HCT116 (cell line): ENCODE measurements at regions not wholly inside any gene's neighbourhood (a gene's known extent, or its start where the extent isn't known, plus 50 kb on each side); places are given as distances from the start of the nearest gene placed in this dataset.

Source experiments
- ATAC-seq: fragments of 200-7000 bp; cut with Tn5 transposase; 2 replicates; pipeline ENCODE4 v1.9.1; 2020; ENCODE audit warnings: mild to moderate bottlenecking, moderate library complexity
- BruUV-seq: library from RNA; stranded (reverse); fragments of 400-500 nt; replicated peaks from 2 replicates; lab custom pipeline; 2021; lab: Mats Ljungman, UMichigan
- CTCF ChIA-PET: fragments of 300-600 bp; sonication (Branson Sonifier 250); formaldehyde crosslinking; loops from one replicate; lab custom pipeline; 2021; ENCODE audit warnings: antibody characterized with exemption; lab: Charles Lee
- POLR2A ChIA-PET: fragments of 300-600, 350-600 bp; sonication (Branson Sonifier 250); formaldehyde crosslinking; loops from one replicate; lab custom pipeline; 2021; ENCODE audit warnings: antibody characterized with exemption; lab: Charles Lee
- RAD21 ChIA-PET, 2 experiments: fragments of 300-600 bp; sonication (Branson Sonifier 250); formaldehyde crosslinking; loops; one replicate each; lab custom pipeline; 2023; ENCODE audit warnings: low total read pairs in 2 of 2; ENCODE audit not compliant: uncharacterized antibody in 2 of 2, unreplicated experiment in 2 of 2, low non-redundant PET in 1 of 2; lab: Charles Lee
- DNase-seq: peaks from one replicate; pipeline ENCODE4 v3.0.0-alpha.2; 2010; ENCODE audit warnings: low read depth, low spot score
- H2AFZ ChIP-seq: fragments of 200-600 bp; shearing (Covaris generic), sonication (generic); 2 replicates; pipeline ENCODE4 v1.6.1; 2017; ENCODE audit warnings: low read depth, mixed run types, mixed read lengths, antibody characterized with exemption, low read length; ENCODE audit not compliant: poor library complexity, severe bottlenecking
- H3K27ac ChIP-seq: 2 replicates; pipeline ENCODE4 v1.5.1; 2012; ENCODE audit warnings: low read depth, low read length
- H3K27me3 ChIP-seq: fragments of 200-600 bp; sonication (generic); 2 replicates; pipeline ENCODE4 v1.6.1; 2016; ENCODE audit warnings: mixed run types, low read length, mixed read lengths; ENCODE audit not compliant: insufficient read depth
- H3K36me3 ChIP-seq, 2 experiments: fragments of 200-500 bp in 1 of 2; fragments of 200-600 bp in 1 of 2; sonication (Bioruptor generic) in 1 of 2; sonication (generic) in 1 of 2; 2 replicates each; pipeline versions ENCODE4 v1.5.1 to v1.6.1; 2014 to 2016; ENCODE audit warnings: low read length in 2 of 2, inconsistent platforms in 1 of 2, mixed read lengths in 1 of 2, mixed run types in 1 of 2; ENCODE audit not compliant: insufficient read depth in 2 of 2, control insufficient read depth in 1 of 2
- H3K4me1 ChIP-seq, 2 experiments: fragments of 200-600 bp in 1 of 2; sonication (generic) in 1 of 2; 2 replicates each; pipeline versions ENCODE4 v1.5.1 to v1.6.1; 2012 to 2017; ENCODE audit warnings: low read length in 2 of 2, inconsistent platforms in 1 of 2, mild to moderate bottlenecking in 1 of 2, mixed read lengths in 1 of 2, mixed run types in 1 of 2, moderate library complexity in 1 of 2; ENCODE audit not compliant: insufficient read depth in 2 of 2, control insufficient read depth in 1 of 2
- H3K4me2 ChIP-seq: fragments of 200-600 bp; sonication (generic); 2 replicates; pipeline ENCODE4 v1.6.1; 2017; ENCODE audit warnings: mixed run types, low read length, mixed read lengths
- H3K4me3 ChIP-seq, 2 experiments: fragments of 200-600 bp in 1 of 2; sonication (generic) in 1 of 2; replicated peaks in 1 of 2; 2 replicates each; pipeline ENCODE4 v1.5.1; 2011 to 2016; ENCODE audit warnings: low read length in 2 of 2, control low read depth in 1 of 2, low read depth in 1 of 2, mild to moderate bottlenecking in 1 of 2, mixed read lengths in 1 of 2, mixed run types in 1 of 2
- H3K79me2 ChIP-seq: fragments of 200-600 bp; sonication (generic); 2 replicates; pipeline ENCODE4 v1.6.1; 2017; ENCODE audit warnings: mild to moderate bottlenecking, mixed run types, low read length, moderate library complexity, mixed read lengths; ENCODE audit not compliant: insufficient read depth
- H3K9ac ChIP-seq: fragments of 200-600 bp; sonication (generic); 2 replicates; pipeline ENCODE4 v1.6.1; 2016; ENCODE audit warnings: low read length, mixed read lengths
- H3K9me2 ChIP-seq: fragments of 200-600 bp; sonication (generic), shearing (Covaris generic); 2 replicates; pipeline ENCODE4 v1.6.1; 2017; ENCODE audit warnings: mixed run types, mild to moderate bottlenecking, moderate library complexity; ENCODE audit not compliant: insufficient read depth
- H3K9me3 ChIP-seq, 2 experiments: fragments of 200-500 bp in 1 of 2; fragments of 200-600 bp in 1 of 2; sonication (Bioruptor generic) in 1 of 2; sonication (generic) in 1 of 2; 2 replicates each; pipeline ENCODE4 v1.6.1; 2014 to 2017; ENCODE audit warnings: low read length in 2 of 2, mixed read lengths in 2 of 2, inconsistent platforms in 1 of 2, low read depth in 1 of 2, mild to moderate bottlenecking in 1 of 2, mixed run types in 1 of 2, moderate library complexity in 1 of 2; ENCODE audit not compliant: control insufficient read depth in 1 of 2, insufficient read depth in 1 of 2
- H4K20me1 ChIP-seq: fragments of 200-600 bp; sonication (generic), shearing (Covaris generic); 2 replicates; pipeline ENCODE4 v1.6.1; 2017; ENCODE audit warnings: mixed run types, mild to moderate bottlenecking, moderate library complexity; ENCODE audit not compliant: insufficient read depth
- CTCF ChIP-seq, 3 experiments: fragments of 200-600 bp in 1 of 3; sonication (generic) in 1 of 3; IDR thresholded peaks in 2 of 3; conservative IDR thresholded peaks in 1 of 3; 2 replicates each; pipeline ENCODE4 v1.5.1; 2012 to 2017; ENCODE audit warnings: low read depth in 2 of 3, low read length in 2 of 3, antibody characterized with exemption in 1 of 3, borderline replicate concordance in 1 of 3, control low read depth in 1 of 3, mild to moderate bottlenecking in 1 of 3, mixed read lengths in 1 of 3, mixed run types in 1 of 3, moderate library complexity in 1 of 3; ENCODE audit not compliant: insufficient read depth in 1 of 3
- ELF1 ChIP-seq: IDR thresholded peaks from 2 replicates; pipeline ENCODE4 v1.6.1; 2012; ENCODE audit warnings: low read depth, borderline replicate concordance
- MAX ChIP-seq: IDR thresholded peaks from 2 replicates; pipeline ENCODE4 v1.6.1; 2012
- POLR2AphosphoS5 ChIP-seq: IDR thresholded peaks from 2 replicates; pipeline ENCODE4 v1.6.1; 2011; ENCODE audit warnings: mild to moderate bottlenecking, low read depth, low read length, moderate library complexity
- REST ChIP-seq: IDR thresholded peaks from 2 replicates; pipeline ENCODE4 v1.6.1; 2012; ENCODE audit warnings: low read depth
- TCF7L2 ChIP-seq: IDR thresholded peaks from 2 replicates; pipeline ENCODE4 v1.7.0; 2011; ENCODE audit warnings: borderline replicate concordance, inconsistent platforms; ENCODE audit not compliant: insufficient read depth, insufficient read length; ENCODE audit errors: extremely low read depth
- intact Hi-C: fragments of 100-400 bp; cut with micrococcal nuclease; formaldehyde crosslinking; loops from 2 replicates; pipeline ENCODE4 v1.10.0; 2022

- no peaks in the 10 kb centered on the region for H4K20me1 ChIP-seq
- intact Hi-C loops: no loop called here
- POLR2A ChIA-PET: no interaction called here
- ATAC-seq: no peak
- H3K4me1 ChIP-seq: peaks cover 10 to 19% of the 10 kb centered on the region in 2 experiments
- H3K4me2 ChIP-seq: no peak overlapping the region
- no peak for TF ChIP-seq CTCF (IDR thresholded peaks at IDR 0.05 in 2 of 3, conservative IDR thresholded peaks at IDR 0.05 in 1 of 3; ENCODE audit: borderline replicate concordance in 1 of 3, insufficient read depth in 1 of 3, low read depth in 2 of 3, low read length in 2 of 3)
- no peak for TF ChIP-seq MAX
- TF ChIP-seq TCF7L2: no peak
- TF ChIP-seq ELF1: no peak
- no peak for TF ChIP-seq POLR2AphosphoS5
- TF ChIP-seq REST: no peak
- CTCF ChIA-PET: interaction anchor here (0.7 kb wide), 1 partner anchor 215 kb away, joined by 3 read pairs; no protein-coding TSS in a partner anchor
- H3K27me3 ChIP-seq: no peaks in the 10 kb centered on the region
- DNase-seq: no peak
- no peak overlapping the region for H3K27ac ChIP-seq
- no peaks in the 10 kb centered on the region for H3K79me2 ChIP-seq
- no peak overlapping the region for H3K4me3 ChIP-seq
- H3K36me3 ChIP-seq: no peaks in the 10 kb centered on the region
- no peaks in the 10 kb centered on the region for H3K9me2 ChIP-seq
- RAD21 ChIA-PET: no interaction called here
- H2AFZ ChIP-seq: no peak overlapping the region
- no peak overlapping the region for H3K9ac ChIP-seq
- no TSS peak for BruUV-seq
- H3K9me3 ChIP-seq: no peaks in the 10 kb centered on the region; a peak in 1 of 4 replicates
Measured at GRCh38 chr2:9060819-9061218, 57.3 kb upstream of the MBOAT2 start.
